K562 (cell line): ENCODE measurements at regions not wholly inside any gene's neighbourhood (a gene's known extent, or its start where the extent isn't known, plus 50 kb on each side); places are given as distances from the start of the nearest gene placed in this dataset.

ENCODE experiments used
- CEBPB ChIP-seq: fragments of 450-650 bp; IDR thresholded peaks from 2 replicates; pipeline ENCODE4 v1.6.1; 2016; ENCODE audit warnings: missing genetic modification characterization, missing compliant biosample characterization
- CTBP1 ChIP-seq: fragments of 450-650 bp; IDR thresholded peaks from 2 replicates; pipeline ENCODE4 v1.6.1; 2016; ENCODE audit warnings: borderline replicate concordance
- HDAC2 ChIP-seq: fragments of 450-650 bp; IDR thresholded peaks from 2 replicates; pipeline ENCODE4 v1.6.1; 2016; ENCODE audit warnings: mild to moderate bottlenecking
- JUNB ChIP-seq: fragments of 450-650 bp; formaldehyde crosslinking; conservative IDR thresholded peaks from 2 replicates; pipeline ENCODE4 v1.4.0; 2020; ENCODE audit warnings: mild to moderate bottlenecking
- NCOR1 ChIP-seq: fragments of 450-650 bp; IDR thresholded peaks from 2 replicates; pipeline ENCODE4 v1.6.1; 2016; ENCODE audit warnings: mild to moderate bottlenecking, moderate library complexity
- PHF21A ChIP-seq: fragments of 450-650 bp; IDR thresholded peaks from 2 replicates; pipeline ENCODE4 v1.6.1; 2017; ENCODE audit warnings: low read depth, borderline replicate concordance
- PYGO2 ChIP-seq: fragments of 450-650 bp; IDR thresholded peaks from 2 replicates; pipeline ENCODE4 v1.6.1; 2016; ENCODE audit warnings: mild to moderate bottlenecking, missing genetic modification characterization, moderate library complexity, missing compliant biosample characterization
- RAD21 ChIP-seq, 2 experiments: fragments of 250-450 bp in 1 of 2; fragments of 450-650 bp in 1 of 2; sonication (Bioruptor Pico) in 1 of 2; formaldehyde crosslinking in 1 of 2; IDR thresholded peaks in 1 of 2; conservative IDR thresholded peaks in 1 of 2; 2 replicates each; pipeline versions ENCODE4 v1.4.0 to v1.8.0; 2020 to 2022; ENCODE audit warnings: mild to moderate bottlenecking in 2 of 2, moderate library complexity in 1 of 2
- ZKSCAN8 ChIP-seq: fragments of 200-800 bp; sonication (Bioruptor generic); IDR thresholded peaks from 2 replicates; pipeline ENCODE4 v1.6.1; 2016; ENCODE audit warnings: missing genetic modification characterization, missing compliant biosample characterization
- ZNF77 ChIP-seq: fragments of 250-450 bp; sonication (Bioruptor Pico); IDR thresholded peaks from 2 replicates; pipeline ENCODE4 v1.5.0; 2020
- TF ChIP-seq, protein P1 (sequence below): fragments of 250-450 bp; sonication (Bioruptor Pico); IDR thresholded peaks from 2 replicates; pipeline ENCODE4 v1.4.0; 2020
- TF ChIP-seq, protein P2 (sequence below), 2 experiments: fragments of 450-650 bp; formaldehyde crosslinking in 1 of 2; IDR thresholded peaks; 2 replicates each; pipeline versions ENCODE4 v1.4.0 to v1.6.1; 2014 to 2020; ENCODE audit warnings: mild to moderate bottlenecking in 2 of 2, borderline replicate concordance in 1 of 2, low read depth in 1 of 2
- TF ChIP-seq, protein P3 (sequence below): sonication (generic); formaldehyde crosslinking; IDR thresholded peaks from 2 replicates; pipeline ENCODE4 v1.8.0; 2022; ENCODE audit warnings: missing genetic modification reagents, mild to moderate bottlenecking, borderline replicate concordance

DNA sequence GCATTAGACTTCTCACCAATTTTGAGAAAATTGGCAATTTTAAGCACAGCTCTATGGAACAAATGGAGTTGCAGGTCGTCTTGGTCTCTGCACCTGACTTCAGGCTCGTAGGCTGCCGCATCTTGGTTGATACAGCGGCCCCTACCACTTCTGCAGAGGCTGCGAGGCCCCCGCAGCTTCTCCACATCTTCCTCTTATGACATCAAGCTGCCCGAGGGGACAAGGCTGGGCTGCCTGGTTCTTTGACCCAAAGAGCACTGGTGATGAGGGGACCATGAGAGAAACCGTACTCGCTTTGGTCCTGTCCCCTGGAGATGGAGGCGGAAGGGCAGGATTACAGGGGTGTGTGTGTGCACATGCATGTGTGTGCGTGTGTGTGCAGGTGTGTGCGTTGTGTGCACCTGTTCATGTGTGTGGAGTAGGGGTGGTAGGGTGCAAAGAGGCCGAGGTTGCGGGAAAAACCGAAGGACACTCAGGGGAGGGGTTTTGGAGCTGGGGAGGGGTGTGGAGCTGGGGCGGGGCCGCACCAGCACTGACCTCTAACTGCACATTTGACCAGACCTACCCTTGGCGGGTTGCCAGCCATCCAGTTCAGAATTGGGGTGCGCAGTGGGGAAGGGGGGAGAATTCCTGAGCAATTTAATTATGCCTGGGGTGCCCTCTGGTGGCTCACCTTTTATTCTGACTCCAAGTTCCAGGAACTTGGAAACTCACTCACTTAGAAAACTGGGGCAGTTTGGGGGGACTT is 65.1 kb upstream of the ARHGEF7 start (continued):
- TF ChIP-seq, protein P1, sequence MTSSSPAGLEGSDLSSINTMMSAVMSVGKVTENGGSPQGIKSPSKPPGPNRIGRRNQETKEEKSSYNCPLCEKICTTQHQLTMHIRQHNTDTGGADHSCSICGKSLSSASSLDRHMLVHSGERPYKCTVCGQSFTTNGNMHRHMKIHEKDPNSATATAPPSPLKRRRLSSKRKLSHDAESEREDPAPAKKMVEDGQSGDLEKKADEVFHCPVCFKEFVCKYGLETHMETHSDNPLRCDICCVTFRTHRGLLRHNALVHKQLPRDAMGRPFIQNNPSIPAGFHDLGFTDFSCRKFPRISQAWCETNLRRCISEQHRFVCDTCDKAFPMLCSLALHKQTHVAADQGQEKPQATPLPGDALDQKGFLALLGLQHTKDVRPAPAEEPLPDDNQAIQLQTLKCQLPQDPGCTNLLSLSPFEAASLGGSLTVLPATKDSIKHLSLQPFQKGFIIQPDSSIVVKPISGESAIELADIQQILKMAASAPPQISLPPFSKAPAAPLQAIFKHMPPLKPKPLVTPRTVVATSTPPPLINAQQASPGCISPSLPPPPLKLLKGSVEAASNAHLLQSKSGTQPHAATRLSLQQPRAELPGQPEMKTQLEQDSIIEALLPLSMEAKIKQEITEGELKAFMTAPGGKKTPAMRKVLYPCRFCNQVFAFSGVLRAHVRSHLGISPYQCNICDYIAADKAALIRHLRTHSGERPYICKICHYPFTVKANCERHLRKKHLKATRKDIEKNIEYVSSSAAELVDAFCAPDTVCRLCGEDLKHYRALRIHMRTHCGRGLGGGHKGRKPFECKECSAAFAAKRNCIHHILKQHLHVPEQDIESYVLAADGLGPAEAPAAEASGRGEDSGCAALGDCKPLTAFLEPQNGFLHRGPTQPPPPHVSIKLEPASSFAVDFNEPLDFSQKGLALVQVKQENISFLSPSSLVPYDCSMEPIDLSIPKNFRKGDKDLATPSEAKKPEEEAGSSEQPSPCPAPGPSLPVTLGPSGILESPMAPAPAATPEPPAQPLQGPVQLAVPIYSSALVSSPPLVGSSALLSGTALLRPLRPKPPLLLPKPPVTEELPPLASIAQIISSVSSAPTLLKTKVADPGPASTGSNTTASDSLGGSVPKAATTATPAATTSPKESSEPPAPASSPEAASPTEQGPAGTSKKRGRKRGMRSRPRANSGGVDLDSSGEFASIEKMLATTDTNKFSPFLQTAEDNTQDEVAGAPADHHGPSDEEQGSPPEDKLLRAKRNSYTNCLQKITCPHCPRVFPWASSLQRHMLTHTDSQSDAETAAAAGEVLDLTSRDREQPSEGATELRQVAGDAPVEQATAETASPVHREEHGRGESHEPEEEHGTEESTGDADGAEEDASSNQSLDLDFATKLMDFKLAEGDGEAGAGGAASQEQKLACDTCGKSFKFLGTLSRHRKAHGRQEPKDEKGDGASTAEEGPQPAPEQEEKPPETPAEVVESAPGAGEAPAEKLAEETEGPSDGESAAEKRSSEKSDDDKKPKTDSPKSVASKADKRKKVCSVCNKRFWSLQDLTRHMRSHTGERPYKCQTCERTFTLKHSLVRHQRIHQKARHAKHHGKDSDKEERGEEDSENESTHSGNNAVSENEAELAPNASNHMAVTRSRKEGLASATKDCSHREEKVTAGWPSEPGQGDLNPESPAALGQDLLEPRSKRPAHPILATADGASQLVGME (CRISPR knock-in tag) = no peak
- no peak for TF ChIP-seq CTBP1
- no peak for TF ChIP-seq ZNF77 (CRISPR knock-in tag)
- TF ChIP-seq, protein P2, sequence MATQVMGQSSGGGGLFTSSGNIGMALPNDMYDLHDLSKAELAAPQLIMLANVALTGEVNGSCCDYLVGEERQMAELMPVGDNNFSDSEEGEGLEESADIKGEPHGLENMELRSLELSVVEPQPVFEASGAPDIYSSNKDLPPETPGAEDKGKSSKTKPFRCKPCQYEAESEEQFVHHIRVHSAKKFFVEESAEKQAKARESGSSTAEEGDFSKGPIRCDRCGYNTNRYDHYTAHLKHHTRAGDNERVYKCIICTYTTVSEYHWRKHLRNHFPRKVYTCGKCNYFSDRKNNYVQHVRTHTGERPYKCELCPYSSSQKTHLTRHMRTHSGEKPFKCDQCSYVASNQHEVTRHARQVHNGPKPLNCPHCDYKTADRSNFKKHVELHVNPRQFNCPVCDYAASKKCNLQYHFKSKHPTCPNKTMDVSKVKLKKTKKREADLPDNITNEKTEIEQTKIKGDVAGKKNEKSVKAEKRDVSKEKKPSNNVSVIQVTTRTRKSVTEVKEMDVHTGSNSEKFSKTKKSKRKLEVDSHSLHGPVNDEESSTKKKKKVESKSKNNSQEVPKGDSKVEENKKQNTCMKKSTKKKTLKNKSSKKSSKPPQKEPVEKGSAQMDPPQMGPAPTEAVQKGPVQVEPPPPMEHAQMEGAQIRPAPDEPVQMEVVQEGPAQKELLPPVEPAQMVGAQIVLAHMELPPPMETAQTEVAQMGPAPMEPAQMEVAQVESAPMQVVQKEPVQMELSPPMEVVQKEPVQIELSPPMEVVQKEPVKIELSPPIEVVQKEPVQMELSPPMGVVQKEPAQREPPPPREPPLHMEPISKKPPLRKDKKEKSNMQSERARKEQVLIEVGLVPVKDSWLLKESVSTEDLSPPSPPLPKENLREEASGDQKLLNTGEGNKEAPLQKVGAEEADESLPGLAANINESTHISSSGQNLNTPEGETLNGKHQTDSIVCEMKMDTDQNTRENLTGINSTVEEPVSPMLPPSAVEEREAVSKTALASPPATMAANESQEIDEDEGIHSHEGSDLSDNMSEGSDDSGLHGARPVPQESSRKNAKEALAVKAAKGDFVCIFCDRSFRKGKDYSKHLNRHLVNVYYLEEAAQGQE (IDR thresholded peaks at IDR 0.05; ENCODE audit: borderline replicate concordance) = peak; percentile 65; the same call in 1 of the 2 replicates
- TF ChIP-seq, protein P2 (CRISPR knock-in tag; IDR thresholded peaks at IDR 0.05; ENCODE audit: low read depth) = no peak
- TF ChIP-seq PYGO2 (tag) = no peak
- no peak for TF ChIP-seq CEBPB
- no peak for TF ChIP-seq ZKSCAN8 (CRISPR knock-in tag)
- TF ChIP-seq HDAC2 = no peak
- no peak for TF ChIP-seq JUNB (CRISPR knock-in tag)
- TF ChIP-seq, protein P3, sequence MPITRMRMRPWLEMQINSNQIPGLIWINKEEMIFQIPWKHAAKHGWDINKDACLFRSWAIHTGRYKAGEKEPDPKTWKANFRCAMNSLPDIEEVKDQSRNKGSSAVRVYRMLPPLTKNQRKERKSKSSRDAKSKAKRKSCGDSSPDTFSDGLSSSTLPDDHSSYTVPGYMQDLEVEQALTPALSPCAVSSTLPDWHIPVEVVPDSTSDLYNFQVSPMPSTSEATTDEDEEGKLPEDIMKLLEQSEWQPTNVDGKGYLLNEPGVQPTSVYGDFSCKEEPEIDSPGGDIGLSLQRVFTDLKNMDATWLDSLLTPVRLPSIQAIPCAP (CRISPR knock-in tag) = no peak
- TF ChIP-seq PHF21A = no peak
- peak; percentile 55 to 72 for TF ChIP-seq RAD21 (CRISPR knock-in tag; conservative IDR thresholded peaks at IDR 0.05 in 1 of 2, IDR thresholded peaks at IDR 0.05 in 1 of 2)
- 0 out of 2 replicates have a peak, but pooled peaks have one; percentile 10 for TF ChIP-seq NCOR1
